RPMI7951 (cell line): ENCODE measurements at regions not wholly inside any gene's neighbourhood (a gene's known extent, or its start where the extent isn't known, plus 50 kb on each side); places are given as distances from the start of the nearest gene placed in this dataset.
A peak's percentile ranks its signal among the peaks of the same experiment; 100 is the strongest.
"Not testable (repeated sequence)": the region's sequence is repeated elsewhere in the genome, so short reads cannot be mapped to it uniquely, and the experiment has no call there.

ENCODE experiments used
- DNase-seq: peaks from one replicate; pipeline ENCODE4 v3.0.0-alpha.2; 2012; ENCODE audit warnings: low read depth

- DNase-seq: no peak
Measured at GRCh38 chr16:13798211-13798610, 121.7 kb upstream of the ERCC4 start.

- no peak for DNase-seq
Measured at GRCh38 chr16:13803974-13804373, 116.0 kb upstream of the ERCC4 start.

- DNase-seq: no peak
Measured at GRCh38 chr16:13805951-13806350, 114.0 kb upstream of the ERCC4 start.

- no peak for DNase-seq
Measured at GRCh38 chr16:13806671-13807070, 113.3 kb upstream of the ERCC4 start.

- DNase-seq: no peak
Measured at GRCh38 chr16:13808102-13808501, 111.9 kb upstream of the ERCC4 start.

GRCh38 chr16:13809765-13810164 is 110.2 kb upstream of the ERCC4 start:
- DNase-seq: no peak

- DNase-seq: no peak
Measured at GRCh38 chr16:13811834-13812233, 108.1 kb upstream of the ERCC4 start.

GRCh38 chr16:13816701-13817100 is 103.3 kb upstream of the ERCC4 start:
- DNase-seq: no peak

- DNase-seq: no peak
Measured at GRCh38 chr16:13823501-13823900, 96.5 kb upstream of the ERCC4 start.

- peak; percentile 1 for DNase-seq
Measured at GRCh38 chr16:13829697-13830299, 90.2 kb upstream of the ERCC4 start.

- no peak for DNase-seq
Measured at GRCh38 chr16:13833515-13833914, 86.4 kb upstream of the ERCC4 start.

GRCh38 chr16:13835387-13835786 is 84.6 kb upstream of the ERCC4 start:
- DNase-seq: peak; percentile 26

GRCh38 chr16:13835935-13836730 is 83.8 kb upstream of the ERCC4 start:
- no peak for DNase-seq

- no peak for DNase-seq
Measured at GRCh38 chr16:13838401-13839190, 81.4 kb upstream of the ERCC4 start.

- no peak for DNase-seq
Measured at GRCh38 chr16:13839577-13839976, 80.4 kb upstream of the ERCC4 start.

- DNase-seq: no peak
Measured at GRCh38 chr16:13845232-13845631, 74.7 kb upstream of the ERCC4 start.

GRCh38 chr16:13848795-13849194 is 71.2 kb upstream of the ERCC4 start:
- no peak for DNase-seq

GRCh38 chr16:13850173-13850572 is 69.8 kb upstream of the ERCC4 start:
- not testable (repeated sequence) for DNase-seq

GRCh38 chr16:13852827-13853226 is 67.1 kb upstream of the ERCC4 start:
- DNase-seq: no peak

- DNase-seq: no peak
Measured at GRCh38 chr16:13856398-13856797, 63.6 kb upstream of the ERCC4 start.

GRCh38 chr16:13856811-13857511 is 63.0 kb upstream of the ERCC4 start:
- DNase-seq: no peak
